H1 (cell line): ENCODE measurements at regions not wholly inside any gene's neighbourhood (a gene's known extent, or its start where the extent isn't known, plus 50 kb on each side); places are given as distances from the start of the nearest gene placed in this dataset.

Experiments
- CTCF ChIA-PET: fragments of 300-600 bp; sonication (Branson Sonifier 250); formaldehyde crosslinking; loops from one replicate; lab custom pipeline; 2021; ENCODE audit not compliant: partially characterized antibody; lab: Charles Lee
- POLR2A ChIA-PET: fragments of 300-600 bp; sonication (Branson Sonifier 250); formaldehyde crosslinking; loops from one replicate; lab custom pipeline; 2021; ENCODE audit warnings: inconsistent platforms; ENCODE audit not compliant: partially characterized antibody; lab: Charles Lee
- DNase-seq, 2 experiments: peaks; one replicate each; pipeline versions ENCODE4 v3.0.0 to v3.0.0-alpha.2; 2010 to 2022; ENCODE audit warnings: low spot score in 2 of 2, low read depth in 1 of 2, mixed read lengths in 1 of 2
- FAIRE-seq: peaks from 2 replicates; lab custom pipeline; 2011; peaks lifted over from hg19 to GRCh38; lab: Jason Lieb, UNC
- H2AFZ ChIP-seq: 2 replicates; pipeline ENCODE4 v1.8.1; 2012; ENCODE audit warnings: low read length, inconsistent platforms
- H2AK5ac ChIP-seq: 2 replicates; pipeline ENCODE4 v1.6.1; 2013; ENCODE audit warnings: low read depth, low read length
- H2BK120ac ChIP-seq: replicated peaks from 2 replicates; pipeline ENCODE3; 2013; ENCODE audit warnings: low read depth, low read length, inconsistent platforms
- H2BK12ac ChIP-seq: 2 replicates; pipeline ENCODE4 v1.6.1; 2013; ENCODE audit warnings: low read depth, low read length
- H2BK15ac ChIP-seq: 2 replicates; pipeline ENCODE4 v1.6.1; 2013; ENCODE audit warnings: low read length
- H2BK20ac ChIP-seq: 2 replicates; pipeline ENCODE4 v1.6.1; 2013; ENCODE audit warnings: low read length
- H2BK5ac ChIP-seq: 2 replicates; pipeline ENCODE4 v1.6.1; 2013; ENCODE audit warnings: low read depth, low read length
- H3K14ac ChIP-seq: 2 replicates; pipeline ENCODE4 v1.6.1; 2013; ENCODE audit warnings: inconsistent platforms; ENCODE audit not compliant: insufficient read length
- H3K18ac ChIP-seq: 2 replicates; pipeline ENCODE4 v1.6.1; 2013; ENCODE audit warnings: low read length; ENCODE audit errors: extremely low read depth
- H3K23ac ChIP-seq: 2 replicates; pipeline ENCODE4 v1.6.1; 2013; ENCODE audit warnings: inconsistent platforms; ENCODE audit not compliant: insufficient read length
- H3K23me2 ChIP-seq: 2 replicates; pipeline ENCODE4 v1.6.1; 2013; ENCODE audit warnings: low read depth, low read length
- H3K27ac ChIP-seq: 2 replicates; pipeline ENCODE4 v1.6.1; 2011; ENCODE audit warnings: low read depth, low read length, inconsistent platforms
- H3K27me3 ChIP-seq, 4 experiments: replicated peaks in 1 of 4; 1 replicate in 1 of 4; 2 replicates in 3 of 4; pipeline versions ENCODE4 v1.6.1 to v1.8.1; 2011 to 2013; ENCODE audit warnings: low read length in 3 of 4, mild to moderate bottlenecking in 3 of 4, inconsistent platforms in 2 of 4, mixed read lengths in 2 of 4, moderate library complexity in 1 of 4; ENCODE audit not compliant: control insufficient read depth in 3 of 4, insufficient read depth in 3 of 4; ENCODE audit errors: extremely low read depth in 1 of 4
- H3K36me3 ChIP-seq, 4 experiments: 2 replicates each; pipeline versions ENCODE4 v1.6.1 to v1.8.1; 2011 to 2013; ENCODE audit warnings: mild to moderate bottlenecking in 4 of 4, low read length in 3 of 4, moderate library complexity in 2 of 4, control low read depth in 1 of 4, inconsistent platforms in 1 of 4; ENCODE audit not compliant: insufficient read depth in 4 of 4, control insufficient read depth in 2 of 4
- H3K4ac ChIP-seq: replicated peaks from 2 replicates; pipeline ENCODE3; 2013; ENCODE audit warnings: low read length, low read depth, mixed read lengths, inconsistent platforms; ENCODE audit not compliant: insufficient read length
- H3K4me1 ChIP-seq, 4 experiments: replicated peaks in 1 of 4; 1 replicate in 1 of 4; 2 replicates in 3 of 4; pipeline versions ENCODE4 v1.6.1 to v1.8.1; 2011 to 2013; ENCODE audit warnings: low read length in 3 of 4, inconsistent platforms in 2 of 4, mixed read lengths in 1 of 4; ENCODE audit not compliant: insufficient read depth in 4 of 4, control insufficient read depth in 3 of 4
- H3K4me2 ChIP-seq, 2 experiments: 2 replicates each; pipeline versions ENCODE4 v1.6.1 to v1.8.1; 2011 to 2013; ENCODE audit warnings: low read depth in 2 of 2, low read length in 2 of 2, control low read depth in 1 of 2, inconsistent platforms in 1 of 2, mild to moderate bottlenecking in 1 of 2; ENCODE audit not compliant: insufficient read depth in 1 of 2
- H3K4me3 ChIP-seq, 4 experiments: fragments of 200-600, 300-600 bp in 1 of 4; sonication (generic), shearing (Covaris generic), sonication (Bioruptor Twin) in 1 of 4; 2 replicates each; pipeline versions ENCODE4 v1.5.1 to v1.8.1; 2011 to 2016; ENCODE audit warnings: low read length in 4 of 4, low read depth in 3 of 4, control low read depth in 2 of 4, inconsistent platforms in 2 of 4, mild to moderate bottlenecking in 2 of 4, mixed read lengths in 1 of 4, moderate library complexity in 1 of 4; ENCODE audit not compliant: insufficient read depth in 2 of 4; ENCODE audit errors: extremely low read depth in 1 of 4
- H3K56ac ChIP-seq: replicated peaks from 2 replicates; pipeline ENCODE3; 2013; ENCODE audit warnings: low read depth, mild to moderate bottlenecking, mixed read lengths, low read length, inconsistent platforms; ENCODE audit not compliant: insufficient read length
- H3K79me1 ChIP-seq: 2 replicates; pipeline ENCODE4 v1.6.1; 2013; ENCODE audit warnings: low read depth, low read length, control low read depth
- H3K79me2 ChIP-seq, 2 experiments: 2 replicates each; pipeline versions ENCODE4 v1.6.1 to v1.8.1; 2012 to 2013; ENCODE audit warnings: low read length in 2 of 2, mild to moderate bottlenecking in 2 of 2, inconsistent platforms in 1 of 2; ENCODE audit not compliant: insufficient read depth in 2 of 2, control insufficient read depth in 1 of 2
- H3K9ac ChIP-seq, 4 experiments: replicated peaks in 1 of 4; 1 replicate in 1 of 4; 2 replicates in 3 of 4; pipeline versions ENCODE4 v1.6.1 to v1.8.1; 2011 to 2013; ENCODE audit warnings: low read depth in 3 of 4, low read length in 3 of 4, control low read depth in 2 of 4, mild to moderate bottlenecking in 2 of 4, moderate library complexity in 2 of 4, inconsistent platforms in 1 of 4; ENCODE audit errors: extremely low read depth in 1 of 4
- H3K9me3 ChIP-seq, 2 experiments: 2 replicates each; pipeline versions ENCODE4 v1.6.1 to v1.8.1; 2012 to 2013; ENCODE audit warnings: mild to moderate bottlenecking in 2 of 2, moderate library complexity in 2 of 2, control low read depth in 1 of 2, inconsistent platforms in 1 of 2, low read depth in 1 of 2, low read length in 1 of 2, mixed read lengths in 1 of 2; ENCODE audit not compliant: insufficient read depth in 2 of 2
- H4K20me1 ChIP-seq, 2 experiments: replicated peaks in 1 of 2; 2 replicates each; pipeline versions ENCODE3 to v1.8.1; 2011 to 2013; ENCODE audit warnings: inconsistent platforms in 2 of 2, low read length in 2 of 2, mild to moderate bottlenecking in 1 of 2; ENCODE audit not compliant: insufficient read depth in 2 of 2, control insufficient read depth in 1 of 2
- H4K5ac ChIP-seq: 2 replicates; pipeline ENCODE4 v1.6.1; 2013; ENCODE audit warnings: low read length, low read depth, mixed read lengths, inconsistent platforms; ENCODE audit not compliant: insufficient read length
- H4K8ac ChIP-seq: 2 replicates; pipeline ENCODE4 v1.8.0; 2013; ENCODE audit warnings: mild to moderate bottlenecking, moderate library complexity, low read length, inconsistent platforms; ENCODE audit not compliant: insufficient read depth; ENCODE audit errors: extremely low read depth
- H4K91ac ChIP-seq: replicated peaks from 2 replicates; pipeline ENCODE3; 2013; ENCODE audit warnings: low read length, mixed read lengths, inconsistent platforms; ENCODE audit not compliant: insufficient read length
- BRCA1 ChIP-seq: IDR thresholded peaks from 2 replicates; pipeline ENCODE4 v1.6.1; 2012; ENCODE audit warnings: low read depth, low read length, improper control_type of control experiment
- EGR1 ChIP-seq: IDR thresholded peaks from 2 replicates; pipeline ENCODE4 v1.6.1; 2011; ENCODE audit warnings: low read depth, low read length, borderline replicate concordance
- HDAC6 ChIP-seq: IDR thresholded peaks from one replicate; pipeline ENCODE4 v1.7.1; 2012; ENCODE audit warnings: low read depth, mild to moderate bottlenecking, inconsistent platforms, low read length, moderate library complexity
- JUN ChIP-seq: IDR thresholded peaks from 2 replicates; pipeline ENCODE4 v1.6.1; 2011; ENCODE audit warnings: low read depth, mild to moderate bottlenecking, improper control_type of control experiment, low read length
- JUND ChIP-seq: IDR thresholded peaks from 2 replicates; pipeline ENCODE4 v1.6.1; 2011; ENCODE audit warnings: mild to moderate bottlenecking, improper control_type of control experiment, low read length
- MAFK ChIP-seq: IDR thresholded peaks from 2 replicates; pipeline ENCODE4 v1.6.1; 2012; ENCODE audit warnings: low read depth, mild to moderate bottlenecking, improper control_type of control experiment, low read length
- POLR2AphosphoS5 ChIP-seq: IDR thresholded peaks from 2 replicates; pipeline ENCODE4 v1.6.1; 2011; ENCODE audit warnings: low read depth, low read length
- RAD21 ChIP-seq, 2 experiments: IDR thresholded peaks in 1 of 2; conservative IDR thresholded peaks in 1 of 2; 2 replicates each; pipeline ENCODE4 v1.6.1; 2011; ENCODE audit warnings: low read depth in 2 of 2, low read length in 2 of 2, improper control_type of control experiment in 1 of 2, inconsistent platforms in 1 of 2, mild to moderate bottlenecking in 1 of 2, moderate library complexity in 1 of 2
- RFX5 ChIP-seq: IDR thresholded peaks from 2 replicates; pipeline ENCODE4 v1.6.1; 2011; ENCODE audit warnings: low read depth, low read length, improper control_type of control experiment, borderline replicate concordance
- SUZ12 ChIP-seq: fragments of 200-600 bp; sonication (generic); IDR thresholded peaks from 2 replicates; pipeline ENCODE4 v1.6.1; 2012; ENCODE audit warnings: mild to moderate bottlenecking, inconsistent platforms, low read length, moderate library complexity, mixed read lengths
- TEAD4 ChIP-seq: IDR thresholded peaks from 2 replicates; pipeline ENCODE4 v1.6.1; 2012; ENCODE audit warnings: low read depth, low read length, inconsistent platforms, mixed read lengths
- WGBS, 2 experiments: shearing (Covaris generic) in 1 of 2; methylation state at CpG; one replicate each; pipeline versions ENCODE4 v1.1.6 to v1.1.7; 2013 to 2015; ENCODE audit warnings: low lambda C conversion rate in 2 of 2, mixed read lengths in 2 of 2, inconsistent platforms in 1 of 2, low coverage in 1 of 2, missing lambda C conversion rate in 1 of 2; ENCODE audit not compliant: insufficient replicate concordance in 2 of 2, insufficient coverage in 1 of 2, insufficient read length in 1 of 2; ENCODE audit errors: extremely low coverage in 1 of 2, missing lambda C conversion rate in 1 of 2; 5-methylcytosine and 5-hydroxymethylcytosine counted together
- TF ChIP-seq, protein P1 (sequence below): IDR thresholded peaks from 2 replicates; pipeline ENCODE4 v1.6.1; 2011; ENCODE audit warnings: low read length, improper control_type of control experiment

DNA sequence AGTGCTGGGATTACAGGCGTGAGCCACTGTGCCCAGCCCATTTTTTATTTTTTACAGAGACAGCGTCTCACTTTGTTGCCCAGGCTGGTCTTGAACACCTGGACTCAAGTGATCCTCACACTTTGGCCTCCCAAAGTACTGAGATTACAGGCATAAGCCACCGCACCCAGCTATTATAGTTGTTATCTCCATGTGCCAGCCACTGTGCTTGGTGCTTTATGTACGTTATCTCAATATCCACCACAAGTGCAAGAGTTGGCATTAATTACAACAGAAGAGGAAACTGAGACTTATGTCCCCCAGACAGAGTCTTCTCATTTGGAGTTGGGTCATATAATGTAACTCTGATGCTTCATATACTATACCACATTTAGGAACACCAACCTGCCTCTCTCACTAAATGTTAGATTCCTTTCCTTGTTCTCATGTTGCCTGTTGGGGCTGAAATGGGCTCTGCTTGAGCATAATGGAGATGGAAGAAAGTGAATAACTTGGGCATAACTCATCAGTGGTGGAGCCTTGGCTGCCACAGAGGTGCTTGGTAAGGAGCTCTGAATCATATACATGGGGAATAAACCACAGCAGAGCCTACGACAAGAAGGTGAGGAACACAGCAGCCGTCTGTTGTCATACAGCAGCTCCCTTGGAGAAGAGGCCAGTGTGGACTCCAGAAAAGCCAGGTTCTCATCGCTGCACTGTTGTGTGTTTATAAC lies 84.3 kb downstream of the SPRY1 start:
- no peaks in the 10 kb centered on the region for H3K79me1 ChIP-seq
- H3K23me2 ChIP-seq: no peaks in the 10 kb centered on the region
- DNase-seq (no peak), FAIRE-seq (no peak)
- H4K91ac ChIP-seq: no peak overlapping the region
- H3K56ac ChIP-seq: no peak overlapping the region
- no peak for TF ChIP-seq EGR1
- TF ChIP-seq JUN: no peak
- no peak for TF ChIP-seq RAD21 (IDR thresholded peaks at IDR 0.05 in 1 of 2, conservative IDR thresholded peaks at IDR 0.05 in 1 of 2; ENCODE audit: low read depth in 2 of 2, low read length in 2 of 2)
- no peak for TF ChIP-seq HDAC6
- TF ChIP-seq POLR2AphosphoS5: no peak
- no peak for TF ChIP-seq SUZ12
- TF ChIP-seq MAFK: no peak
- no peak for TF ChIP-seq BRCA1
- no peak for TF ChIP-seq RFX5
- TF ChIP-seq, protein P1, sequence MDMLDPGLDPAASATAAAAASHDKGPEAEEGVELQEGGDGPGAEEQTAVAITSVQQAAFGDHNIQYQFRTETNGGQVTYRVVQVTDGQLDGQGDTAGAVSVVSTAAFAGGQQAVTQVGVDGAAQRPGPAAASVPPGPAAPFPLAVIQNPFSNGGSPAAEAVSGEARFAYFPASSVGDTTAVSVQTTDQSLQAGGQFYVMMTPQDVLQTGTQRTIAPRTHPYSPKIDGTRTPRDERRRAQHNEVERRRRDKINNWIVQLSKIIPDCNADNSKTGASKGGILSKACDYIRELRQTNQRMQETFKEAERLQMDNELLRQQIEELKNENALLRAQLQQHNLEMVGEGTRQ: no peak
- no peak for TF ChIP-seq JUND
- no peak for TF ChIP-seq TEAD4
- H3K79me2 ChIP-seq: no peaks in the 10 kb centered on the region
- no peaks in the 10 kb centered on the region for H3K27me3 ChIP-seq
- H3K4me2 ChIP-seq: no peak overlapping the region
- no peak overlapping the region for H4K5ac ChIP-seq
- H2BK12ac ChIP-seq: no peak overlapping the region
- H3K27ac ChIP-seq: no peak overlapping the region
- peaks cover 0 to 7% (median 4%) of the 10 kb centered on the region in 4 experiments; a peak in 6 of 7 replicates for H3K4me1 ChIP-seq
- no peak overlapping the region for H3K9ac ChIP-seq
- ChIA-PET CTCF (interaction anchor here (0.6 to 1.7 kb wide), 4 partner anchors 9 to 249 kb away, joined by 3 to 4 read pairs (median 4); no protein-coding TSS in a partner anchor), POLR2A (interaction anchor here (1.3 kb wide), 1 partner anchor 72 kb away, joined by 3 read pairs; no protein-coding TSS in a partner anchor)
- no peaks in the 10 kb centered on the region for H3K36me3 ChIP-seq
- no peaks in the 10 kb centered on the region for H3K9me3 ChIP-seq
- H2BK120ac ChIP-seq: no peak overlapping the region
- no peak overlapping the region for H3K4me3 ChIP-seq
- no peak overlapping the region for H3K18ac ChIP-seq
- no peak overlapping the region for H3K4ac ChIP-seq
- no peak overlapping the region for H3K14ac ChIP-seq
- no peak overlapping the region for H3K23ac ChIP-seq
- no peak overlapping the region for H2AK5ac ChIP-seq
- H2BK15ac ChIP-seq: peak overlapping the region; percentile 11; the same call in 1 of the 2 replicates
- no peak overlapping the region for H2AFZ ChIP-seq
- no peak overlapping the region for H4K8ac ChIP-seq
- H2BK5ac ChIP-seq: no peak overlapping the region
- 86% methylated on average over 7 of the region's 7 CpGs; no CpG with 5 or more reads in 1 of the 2 experiments for WGBS, 2 experiments
- H2BK20ac ChIP-seq: no peak overlapping the region
- H4K20me1 ChIP-seq: no peaks in the 10 kb centered on the region
